HK-2 (cell line): ENCODE measurements at regions not wholly inside any gene's neighbourhood (a gene's known extent, or its start where the extent isn't known, plus 50 kb on each side); places are given as distances from the start of the nearest gene placed in this dataset.
"Not testable (repeated sequence)": the region's sequence is repeated elsewhere in the genome, so short reads cannot be mapped to it uniquely, and the experiment has no call there.

Experiments
- DNase-seq: peaks from one replicate; pipeline ENCODE4 v3.0.0-alpha.2; 2018; ENCODE audit not compliant: unreplicated experiment

GRCh38 chr13:34360702-34361101 lies 542.8 kb downstream of the RFC3 start:
- no peak for DNase-seq

GRCh38 chr13:34361560-34361959 lies 543.6 kb downstream of the RFC3 start:
- DNase-seq, result no peak

- DNase-seq, result no peak
Observed at GRCh38 chr13:34363266-34363665, 545.3 kb downstream of the RFC3 start.

GRCh38 chr13:34364633-34365032 lies 546.7 kb downstream of the RFC3 start:
- no peak for DNase-seq

- no peak for DNase-seq
Observed at GRCh38 chr13:34369931-34370330, 552.0 kb downstream of the RFC3 start.

GRCh38 chr13:34371108-34371507 lies 553.2 kb downstream of the RFC3 start:
- no peak for DNase-seq

- DNase-seq, result no peak
Observed at GRCh38 chr13:34371645-34372395, 553.9 kb downstream of the RFC3 start.

- no peak for DNase-seq
Observed at GRCh38 chr13:34372581-34372980, 554.6 kb downstream of the RFC3 start.

- no peak for DNase-seq
Observed at GRCh38 chr13:34376483-34376882, 558.5 kb downstream of the RFC3 start.

GRCh38 chr13:34381228-34381627 lies 560.8 kb upstream of the NBEA start:
- DNase-seq, result no peak

- no peak for DNase-seq
Observed at GRCh38 chr13:34383728-34384127, 558.3 kb upstream of the NBEA start.

GRCh38 chr13:34386229-34386628 lies 555.8 kb upstream of the NBEA start:
- not testable (repeated sequence) for DNase-seq

- no peak for DNase-seq
Observed at GRCh38 chr13:34391076-34391475, 551.0 kb upstream of the NBEA start.

- DNase-seq, result no peak
Observed at GRCh38 chr13:34401696-34402095, 540.4 kb upstream of the NBEA start.

- DNase-seq, result no peak
Observed at GRCh38 chr13:34405410-34406181, 536.5 kb upstream of the NBEA start.

- DNase-seq, result no peak
Observed at GRCh38 chr13:34408640-34409039, 533.4 kb upstream of the NBEA start.

- DNase-seq, result no peak
Observed at GRCh38 chr13:34409496-34410182, 532.4 kb upstream of the NBEA start.

GRCh38 chr13:34410678-34411077 lies 531.4 kb upstream of the NBEA start:
- no peak for DNase-seq

GRCh38 chr13:34411177-34411576 lies 530.9 kb upstream of the NBEA start:
- DNase-seq, result no peak

GRCh38 chr13:34411894-34412293 lies 530.2 kb upstream of the NBEA start:
- no peak for DNase-seq

GRCh38 chr13:34412295-34412694 lies 529.8 kb upstream of the NBEA start:
- no peak for DNase-seq

GRCh38 chr13:34412817-34413375 lies 529.2 kb upstream of the NBEA start:
- DNase-seq, result no peak
